Peyer's patch (tissue), 4 donors: ENCODE measurements at regions not wholly inside any gene's neighbourhood (a gene's known extent, or its start where the extent isn't known, plus 50 kb on each side); places are given as distances from the start of the nearest gene placed in this dataset.

Source experiments
- DNase-seq, 3 donors: peaks; one replicate each; pipeline ENCODE4 v3.0.0-alpha.2; 2017 to 2019
- H3K27ac ChIP-seq, 4 donors: fragments of 200-600 bp; sonication (generic); one replicate each; pipeline ENCODE4 v1.5.1; 2016 to 2019
- H3K27me3 ChIP-seq, 2 donors: fragments of 200-600 bp; sonication (generic); one replicate each; pipeline ENCODE4 v1.5.1; 2019
- H3K36me3 ChIP-seq, 3 donors: fragments of 200-600 bp; sonication (generic); one replicate each; pipeline ENCODE4 v1.5.1; 2016 to 2019
- H3K4me1 ChIP-seq, 4 donors: fragments of 200-600 bp; sonication (generic); one replicate each; pipeline ENCODE4 v1.5.1; 2016 to 2019
- H3K4me3 ChIP-seq, 4 donors: fragments of 200-600 bp; sonication (generic); 1 replicate in 3 of 4; 2 replicates in 1 of 4; pipeline ENCODE4 v1.5.1; 2016 to 2019; ENCODE audit warnings: mild to moderate bottlenecking in 1 of 4
- H3K9me3 ChIP-seq, 4 donors: fragments of 200-600 bp; sonication (generic); one replicate each; pipeline ENCODE4 v1.5.1; 2016 to 2019; ENCODE audit warnings: mild to moderate bottlenecking in 1 of 4
- CTCF ChIP-seq, 6 experiments: fragments of 450-650 bp in 4 of 6; fragments of 200-600 bp in 2 of 6; sonication (generic) in 1 of 6; IDR thresholded peaks; one replicate each; pipeline ENCODE4 v1.5.1; 2017 to 2019; ENCODE audit warnings: antibody characterized with exemption in 6 of 6, mild to moderate bottlenecking in 3 of 6, moderate library complexity in 1 of 6
- POLR2A ChIP-seq, 2 donors: fragments of 450-650 bp; IDR thresholded peaks; one replicate each; pipeline ENCODE4 v1.5.1; 2017; ENCODE audit warnings: antibody characterized with exemption in 2 of 2, mild to moderate bottlenecking in 2 of 2, moderate library complexity in 2 of 2

DNA sequence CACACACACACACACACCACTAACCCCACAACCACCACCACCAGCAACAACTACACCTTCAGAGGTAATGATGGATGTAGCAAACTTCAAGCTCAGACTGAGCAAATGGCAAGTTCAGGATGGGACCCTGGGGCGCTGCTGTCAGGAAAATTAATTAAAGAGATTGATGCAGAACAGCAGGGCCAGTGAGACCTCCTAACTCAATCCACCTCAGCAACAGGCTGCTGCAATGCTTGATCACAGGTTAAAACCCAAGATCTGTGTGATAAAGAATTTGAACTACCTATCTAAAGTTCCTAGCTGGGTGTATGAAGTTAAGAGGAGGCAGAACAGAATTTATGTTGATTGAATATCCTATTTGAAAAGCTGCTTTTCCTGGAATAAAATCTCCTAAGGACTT is 140.3 kb upstream of the FER start:
- TF ChIP-seq POLR2A (IDR thresholded peaks at IDR 0.05), result no peak
- no peak for TF ChIP-seq CTCF (IDR thresholded peaks at IDR 0.05)
- H3K4me1 ChIP-seq, result no peaks in the 10 kb centered on the region
- no peak overlapping the region for H3K27ac ChIP-seq
- DNase-seq, result no peak
- H3K4me3 ChIP-seq, result no peak overlapping the region
- no peaks in the 10 kb centered on the region for H3K9me3 ChIP-seq
- H3K27me3 ChIP-seq, result no peaks in the 10 kb centered on the region
- no peaks in the 10 kb centered on the region for H3K36me3 ChIP-seq

DNA sequence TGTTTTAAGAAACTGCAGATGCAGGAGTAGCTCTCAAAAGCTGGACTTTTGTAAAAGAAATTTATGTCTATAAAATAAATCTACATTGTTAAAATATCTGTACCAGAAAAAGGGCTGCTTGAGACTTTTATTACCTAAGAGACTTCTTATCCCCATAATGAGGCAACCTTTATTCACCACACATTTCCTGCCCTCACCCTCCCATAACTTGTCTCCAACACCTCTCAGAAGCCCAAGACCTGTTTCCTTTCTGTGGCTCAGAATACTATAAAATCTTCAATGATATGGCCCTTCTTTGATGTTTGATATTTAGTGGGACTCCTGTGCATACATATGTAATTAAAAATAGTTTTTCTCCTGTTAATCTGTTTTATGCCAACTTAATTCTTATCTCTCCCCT is 141.5 kb upstream of the FER start:
- no peaks in the 10 kb centered on the region for H3K4me1 ChIP-seq
- TF ChIP-seq POLR2A (IDR thresholded peaks at IDR 0.05), result no peak
- no peak for TF ChIP-seq CTCF (IDR thresholded peaks at IDR 0.05)
- H3K4me3 ChIP-seq, result no peak overlapping the region
- H3K9me3 ChIP-seq, result no peaks in the 10 kb centered on the region
- H3K27me3 ChIP-seq, result no peaks in the 10 kb centered on the region
- no peak for DNase-seq
- H3K36me3 ChIP-seq, result no peaks in the 10 kb centered on the region
- no peak overlapping the region for H3K27ac ChIP-seq

DNA sequence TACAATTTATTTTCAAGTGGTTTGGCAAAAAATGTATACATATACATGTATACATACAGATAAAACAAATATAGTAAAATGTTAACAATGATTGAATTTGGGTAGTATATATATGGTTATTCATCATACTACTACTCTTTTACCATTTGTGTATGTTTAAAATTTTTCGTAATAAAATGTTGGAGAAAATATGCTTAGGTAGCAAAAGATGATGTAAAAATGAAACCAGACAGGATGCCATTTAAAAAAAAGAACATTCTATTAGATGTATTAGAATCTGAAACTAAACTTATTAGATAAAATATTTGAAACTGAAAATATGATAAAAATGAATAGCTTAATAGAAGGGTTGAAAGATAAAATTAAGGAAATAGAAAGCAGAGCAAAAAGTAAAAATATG is 144.9 kb upstream of the FER start:
- H3K9me3 ChIP-seq, result no peaks in the 10 kb centered on the region
- TF ChIP-seq CTCF (IDR thresholded peaks at IDR 0.05) (no peak), POLR2A (IDR thresholded peaks at IDR 0.05) (no peak)
- no peaks in the 10 kb centered on the region for H3K4me1 ChIP-seq
- no peak overlapping the region for H3K27ac ChIP-seq
- no peak for DNase-seq
- no peaks in the 10 kb centered on the region for H3K36me3 ChIP-seq
- no peak overlapping the region for H3K4me3 ChIP-seq
- no peaks in the 10 kb centered on the region for H3K27me3 ChIP-seq

- TF ChIP-seq POLR2A (IDR thresholded peaks at IDR 0.05) (no peak), CTCF (IDR thresholded peaks at IDR 0.05) (no peak)
- Histone ChIP-seq H3K27ac (no peak overlapping the region), H3K27me3 (no peaks in the 10 kb centered on the region), H3K36me3 (no peaks in the 10 kb centered on the region), H3K4me1 (no peaks in the 10 kb centered on the region), H3K9me3 (no peaks in the 10 kb centered on the region), H3K4me3 (no peak overlapping the region)
- DNase-seq, result no peak
Observed at GRCh38 chr5:108590799-108591198, 156.9 kb upstream of the FER start.

GRCh38 chr5:108588323-108588722 is 159.4 kb upstream of the FER start:
- Histone ChIP-seq H3K36me3 (no peaks in the 10 kb centered on the region), H3K4me3 (no peak overlapping the region), H3K4me1 (no peaks in the 10 kb centered on the region), H3K27me3 (no peaks in the 10 kb centered on the region), H3K27ac (no peak overlapping the region), H3K9me3 (no peaks in the 10 kb centered on the region)
- DNase-seq, result no peak
- TF ChIP-seq CTCF (IDR thresholded peaks at IDR 0.05) (no peak), POLR2A (IDR thresholded peaks at IDR 0.05) (no peak)

GRCh38 chr5:108587821-108588220 is 159.9 kb upstream of the FER start:
- Histone ChIP-seq H3K27me3 (no peaks in the 10 kb centered on the region), H3K36me3 (no peaks in the 10 kb centered on the region), H3K9me3 (no peaks in the 10 kb centered on the region), H3K4me3 (no peak overlapping the region), H3K4me1 (no peaks in the 10 kb centered on the region), H3K27ac (no peak overlapping the region)
- no peak for TF ChIP-seq CTCF (IDR thresholded peaks at IDR 0.05)
- TF ChIP-seq POLR2A (IDR thresholded peaks at IDR 0.05), result no peak
- no peak for DNase-seq
